H9 (cell line): ENCODE measurements at regions not wholly inside any gene's neighbourhood (a gene's known extent, or its start where the extent isn't known, plus 50 kb on each side); places are given as distances from the start of the nearest gene placed in this dataset.

Source experiments
- DNase-seq: peaks from one replicate; pipeline ENCODE4 v3.0.0-alpha.2; 2017
- H2AFZ ChIP-seq: one replicate; pipeline ENCODE4 v1.6.1; 2013; ENCODE audit warnings: mild to moderate bottlenecking, low read length, control low read depth, moderate library complexity
- H2AK5ac ChIP-seq: 2 replicates; pipeline ENCODE4 v1.6.1; 2013; ENCODE audit warnings: low read length, control low read depth, mixed read lengths; ENCODE audit not compliant: insufficient read length
- H2BK120ac ChIP-seq: one replicate; pipeline ENCODE4 v1.6.1; 2013; ENCODE audit warnings: low read depth, mild to moderate bottlenecking, low read length, control low read depth, inconsistent platforms; ENCODE audit not compliant: poor library complexity, severe bottlenecking
- H2BK12ac ChIP-seq: 2 replicates; pipeline ENCODE4 v1.6.1; 2013; ENCODE audit warnings: low read length, control low read depth, mixed read lengths, low read depth; ENCODE audit not compliant: insufficient read length
- H2BK15ac ChIP-seq: 2 replicates; pipeline ENCODE4 v1.6.1; 2013; ENCODE audit warnings: low read depth, low read length, control low read depth
- H2BK20ac ChIP-seq: one replicate; pipeline ENCODE4 v1.6.1; 2013; ENCODE audit warnings: low read depth, mild to moderate bottlenecking, low read length, control low read depth, inconsistent platforms; ENCODE audit not compliant: poor library complexity, severe bottlenecking
- H2BK5ac ChIP-seq: 2 replicates; pipeline ENCODE4 v1.6.1; 2013; ENCODE audit warnings: low read length, control low read depth, mixed read lengths; ENCODE audit not compliant: insufficient read length
- H3K14ac ChIP-seq: 2 replicates; pipeline ENCODE4 v1.6.1; 2013; ENCODE audit warnings: low read length, control low read depth; ENCODE audit not compliant: insufficient read depth
- H3K18ac ChIP-seq: 2 replicates; pipeline ENCODE4 v1.6.1; 2013; ENCODE audit warnings: low read depth, mild to moderate bottlenecking, mixed read lengths, low read length, control low read depth; ENCODE audit not compliant: insufficient read length
- H3K23ac ChIP-seq: 2 replicates; pipeline ENCODE4 v1.6.1; 2013; ENCODE audit warnings: low read length, control low read depth, mixed read lengths, low read depth; ENCODE audit not compliant: insufficient read length
- H3K23me2 ChIP-seq: 2 replicates; pipeline ENCODE4 v1.6.1; 2013; ENCODE audit warnings: low read depth, mild to moderate bottlenecking, mixed read lengths, low read length, control low read depth; ENCODE audit not compliant: insufficient read length, poor library complexity, severe bottlenecking
- H3K27ac ChIP-seq: 2 replicates; pipeline ENCODE4 v1.5.1; 2013; ENCODE audit warnings: low read length, control low read depth, mixed read lengths, low read depth; ENCODE audit not compliant: insufficient read length
- H3K27me3 ChIP-seq: 2 replicates; pipeline ENCODE4 v1.6.1; 2013; ENCODE audit warnings: low read length, control low read depth, inconsistent platforms; ENCODE audit not compliant: insufficient read depth
- H3K4ac ChIP-seq: 2 replicates; pipeline ENCODE4 v1.6.1; 2013; ENCODE audit warnings: low read depth, mild to moderate bottlenecking, control low read depth, inconsistent platforms, low read length, moderate library complexity
- H3K4me1 ChIP-seq: 2 replicates; pipeline ENCODE4 v1.6.1; 2013; ENCODE audit warnings: low read length, control low read depth, inconsistent platforms; ENCODE audit not compliant: insufficient read depth
- H3K4me2 ChIP-seq: 2 replicates; pipeline ENCODE4 v1.6.1; 2013; ENCODE audit warnings: low read length, control low read depth, mixed read lengths; ENCODE audit not compliant: insufficient read length, insufficient read depth
- H3K56ac ChIP-seq: 2 replicates; pipeline ENCODE4 v1.6.1; 2013; ENCODE audit warnings: low read depth, mild to moderate bottlenecking, mixed read lengths, low read length, control low read depth; ENCODE audit not compliant: insufficient read length
- H3K79me1 ChIP-seq: 2 replicates; pipeline ENCODE4 v1.6.1; 2013; ENCODE audit warnings: low read depth, mild to moderate bottlenecking, moderate library complexity, low read length, control low read depth, inconsistent platforms; ENCODE audit not compliant: insufficient read depth, poor library complexity, severe bottlenecking
- H3K79me2 ChIP-seq: 2 replicates; pipeline ENCODE4 v1.6.1; 2013; ENCODE audit warnings: low read length, control low read depth, inconsistent platforms; ENCODE audit not compliant: insufficient read depth
- H3K9ac ChIP-seq: 2 replicates; pipeline ENCODE4 v1.6.1; 2013; ENCODE audit warnings: low read length, control low read depth, mixed read lengths; ENCODE audit not compliant: insufficient read length; ENCODE audit errors: extremely low read depth
- H3K9me3 ChIP-seq: one replicate; pipeline ENCODE4 v1.6.1; 2013; ENCODE audit warnings: low read depth, low read length, inconsistent platforms; ENCODE audit not compliant: control insufficient read depth
- H3T11ph ChIP-seq: one replicate; pipeline ENCODE4 v1.6.1; 2013; ENCODE audit warnings: mild to moderate bottlenecking, low read length, control low read depth, inconsistent platforms
- H4K20me1 ChIP-seq: one replicate; pipeline ENCODE4 v1.6.1; 2013; ENCODE audit not compliant: control insufficient read depth, insufficient read length, insufficient read depth
- H4K5ac ChIP-seq: 2 replicates; pipeline ENCODE4 v1.6.1; 2013; ENCODE audit warnings: low read depth, mild to moderate bottlenecking, mixed read lengths, low read length, control low read depth; ENCODE audit not compliant: insufficient read length
- H4K8ac ChIP-seq: replicated peaks from 2 replicates; pipeline ENCODE4 v1.6.1; 2013; ENCODE audit warnings: low read length, control low read depth, mixed read lengths, low read depth; ENCODE audit not compliant: insufficient read length
- H4K91ac ChIP-seq: 2 replicates; pipeline ENCODE4 v1.6.1; 2013; ENCODE audit warnings: low read depth, mild to moderate bottlenecking, moderate library complexity, mixed read lengths, low read length, control low read depth; ENCODE audit not compliant: insufficient read length
- H3K27ac Mint-ChIP-seq, 3 experiments: 2 replicates in 2 of 3; 3 replicates in 1 of 3; pipeline ENCODE4 v1.8.0; 2020 to 2021; ENCODE audit warnings: mixed read lengths in 3 of 3, mild to moderate bottlenecking in 1 of 3, moderate library complexity in 1 of 3
- H3K27me3 Mint-ChIP-seq: 2 replicates; pipeline ENCODE4 v1.8.0; 2021; ENCODE audit warnings: low read depth, mild to moderate bottlenecking, moderate library complexity, mixed read lengths
- H3K36me3 Mint-ChIP-seq, 3 experiments: 2 replicates in 2 of 3; 3 replicates in 1 of 3; pipeline ENCODE4 v1.8.0; 2020 to 2021; ENCODE audit warnings: low read depth in 3 of 3, mixed read lengths in 3 of 3; ENCODE audit not compliant: insufficient read depth in 1 of 3
- H3K4me1 Mint-ChIP-seq, 2 experiments: 2 replicates each; pipeline ENCODE4 v1.8.0; 2020; ENCODE audit warnings: mixed read lengths in 2 of 2
- H3K4me3 Mint-ChIP-seq, 2 experiments: 2 replicates in 1 of 2; 3 replicates in 1 of 2; pipeline ENCODE4 v1.8.0; 2020 to 2021; ENCODE audit warnings: mild to moderate bottlenecking in 2 of 2, mixed read lengths in 2 of 2, moderate library complexity in 1 of 2
- H3K9me3 Mint-ChIP-seq, 2 experiments: 2 replicates in 1 of 2; 3 replicates in 1 of 2; pipeline ENCODE4 v1.8.0; 2020; ENCODE audit warnings: mild to moderate bottlenecking in 2 of 2, mixed read lengths in 2 of 2, moderate library complexity in 1 of 2
- WGBS: extraction: QIAGEN DNeasy Blood & Tissue Kit; methylation state at CpG from one replicate; pipeline ENCODE4 v1.1.7; 2013; ENCODE audit warnings: missing lambda C conversion rate, low lambda C conversion rate, mixed read lengths; ENCODE audit not compliant: insufficient read length; ENCODE audit errors: extremely low coverage; 5-methylcytosine and 5-hydroxymethylcytosine counted together
- TF ChIP-seq, protein P1 (sequence below): fragments of 200-600 bp; sonication (generic); conservative IDR thresholded peaks from 3 replicates; pipeline ENCODE4 v1.8.0; 2021; ENCODE audit warnings: antibody characterized with exemption, mild to moderate bottlenecking

DNA sequence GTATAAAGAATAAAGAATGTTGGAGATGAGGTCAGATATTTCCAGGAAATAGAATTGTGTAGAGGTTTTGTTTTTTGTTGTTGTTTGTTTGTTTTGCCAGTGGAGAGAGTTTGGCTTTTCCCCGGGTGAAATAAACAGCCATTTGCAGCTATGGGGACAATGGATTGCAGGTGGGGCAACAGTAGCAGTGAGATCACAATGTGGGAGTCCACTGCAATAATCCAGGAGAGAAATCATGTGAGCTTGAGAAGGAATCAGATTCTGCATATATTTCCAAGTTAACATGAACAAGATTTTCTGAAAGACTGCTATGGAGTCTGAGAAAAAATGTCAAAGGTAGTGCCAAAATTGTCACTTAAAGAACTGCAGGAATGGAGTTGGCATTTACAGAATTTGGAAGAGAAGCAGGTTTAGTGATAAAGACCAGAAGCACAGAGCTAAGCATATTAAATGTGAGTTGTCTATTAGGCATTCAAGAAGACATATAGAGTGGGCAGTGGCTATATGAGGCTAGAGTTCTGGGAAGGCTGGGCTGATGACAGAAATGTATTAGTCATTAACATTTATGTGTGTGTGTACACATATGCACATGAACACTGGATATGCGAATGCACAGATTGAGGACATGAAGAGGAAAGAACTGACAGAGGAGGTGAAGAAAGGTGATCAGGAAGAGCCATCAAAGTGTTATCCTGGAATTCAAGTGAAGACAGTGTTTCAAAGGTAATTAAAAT, 729.6 kb upstream of the PTBP2 start:
- Histone ChIP-seq H3K18ac (no peak overlapping the region), H3K79me1 (no peaks in the 10 kb centered on the region), H4K8ac (no peak overlapping the region), H3K4me2 (no peak overlapping the region), H3K4me1 (no peaks in the 10 kb centered on the region; the same call in 1 of the 2 replicates), H4K5ac (no peak overlapping the region), H3K23me2 (no peaks in the 10 kb centered on the region), H3K14ac (no peak overlapping the region), H2BK120ac (no peak overlapping the region), H2BK15ac (no peak overlapping the region), H2BK12ac (no peak overlapping the region), H3K79me2 (no peaks in the 10 kb centered on the region), H2BK20ac (no peak overlapping the region), H3K4ac (no peak overlapping the region), H3K27ac (no peak overlapping the region), H2AK5ac (no peak overlapping the region), H4K91ac (no peak overlapping the region), H3T11ph (no peak overlapping the region), H3K56ac (no peak overlapping the region), H3K9me3 (no peaks in the 10 kb centered on the region), H4K20me1 (no peaks in the 10 kb centered on the region), H2BK5ac (no peak overlapping the region), H3K9ac (no peak overlapping the region), H3K27me3 (no peaks in the 10 kb centered on the region), H3K23ac (no peak overlapping the region), H2AFZ (no peak overlapping the region)
- Mint-ChIP-seq H3K27me3 (no peaks in the 10 kb centered on the region), H3K4me3 (no peak overlapping the region), H3K4me1 (peaks cover 4 to 11% of the 10 kb centered on the region in 2 experiments), H3K27ac (no peak overlapping the region), H3K9me3 (peaks cover 1 to 2% of the 10 kb centered on the region in 2 experiments; a peak in 4 of 5 replicates), H3K36me3 (peaks cover 0 to 3% (median 2%) of the 10 kb centered on the region in 3 experiments; a peak in 3 of 7 replicates)
- TF ChIP-seq, protein P1, sequence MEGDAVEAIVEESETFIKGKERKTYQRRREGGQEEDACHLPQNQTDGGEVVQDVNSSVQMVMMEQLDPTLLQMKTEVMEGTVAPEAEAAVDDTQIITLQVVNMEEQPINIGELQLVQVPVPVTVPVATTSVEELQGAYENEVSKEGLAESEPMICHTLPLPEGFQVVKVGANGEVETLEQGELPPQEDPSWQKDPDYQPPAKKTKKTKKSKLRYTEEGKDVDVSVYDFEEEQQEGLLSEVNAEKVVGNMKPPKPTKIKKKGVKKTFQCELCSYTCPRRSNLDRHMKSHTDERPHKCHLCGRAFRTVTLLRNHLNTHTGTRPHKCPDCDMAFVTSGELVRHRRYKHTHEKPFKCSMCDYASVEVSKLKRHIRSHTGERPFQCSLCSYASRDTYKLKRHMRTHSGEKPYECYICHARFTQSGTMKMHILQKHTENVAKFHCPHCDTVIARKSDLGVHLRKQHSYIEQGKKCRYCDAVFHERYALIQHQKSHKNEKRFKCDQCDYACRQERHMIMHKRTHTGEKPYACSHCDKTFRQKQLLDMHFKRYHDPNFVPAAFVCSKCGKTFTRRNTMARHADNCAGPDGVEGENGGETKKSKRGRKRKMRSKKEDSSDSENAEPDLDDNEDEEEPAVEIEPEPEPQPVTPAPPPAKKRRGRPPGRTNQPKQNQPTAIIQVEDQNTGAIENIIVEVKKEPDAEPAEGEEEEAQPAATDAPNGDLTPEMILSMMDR = no peak
- no CpG with 5 or more reads among the region's 2 CpGs for WGBS
- no peak for DNase-seq
